Endothelial cell of umbilical vein (primary cell): ENCODE measurements at regions not wholly inside any gene's neighbourhood (a gene's known extent, or its start where the extent isn't known, plus 50 kb on each side); places are given as distances from the start of the nearest gene placed in this dataset.

ENCODE experiments used
- BruUV-seq: library from RNA; stranded (reverse); fragments of 400-500 nt; replicated peaks from 2 replicates; lab custom pipeline; 2021; lab: Mats Ljungman, UMichigan
- CTCF ChIA-PET: fragments of 300-600, 350-600 bp; sonication (Branson Sonifier 250); formaldehyde crosslinking; loops from one replicate; lab custom pipeline; 2021; ENCODE audit warnings: antibody characterized with exemption, inconsistent platforms; lab: Charles Lee
- POLR2A ChIA-PET: fragments of 300-600, 350-600 bp; sonication (Branson Sonifier 250); formaldehyde crosslinking; loops from one replicate; lab custom pipeline; 2021; ENCODE audit warnings: antibody characterized with exemption, inconsistent platforms; lab: Charles Lee
- DNase-seq: peaks from one replicate; pipeline ENCODE4 v3.0.0-alpha.2; 2011; ENCODE audit warnings: low read depth, low spot score
- FAIRE-seq: peaks from 2 replicates; lab custom pipeline; 2011; peaks lifted over from hg19 to GRCh38; lab: Jason Lieb, UNC
- H2AFZ ChIP-seq: 2 replicates; pipeline ENCODE4 v1.6.0; 2012; ENCODE audit warnings: low read depth, low read length, control low read depth, inconsistent platforms
- H3K27ac ChIP-seq: 2 replicates; pipeline ENCODE4 v1.5.1; 2011; ENCODE audit warnings: low read depth, mild to moderate bottlenecking, control low read depth, low read length, moderate library complexity; ENCODE audit not compliant: insufficient read depth
- H3K27me3 ChIP-seq, 2 experiments: 2 replicates each; pipeline versions ENCODE4 v1.6.0 to v1.6.1; 2011; ENCODE audit warnings: low read length in 2 of 2, mixed read lengths in 1 of 2; ENCODE audit not compliant: control insufficient read depth in 2 of 2, insufficient read depth in 2 of 2
- H3K36me3 ChIP-seq, 2 experiments: 2 replicates in 1 of 2; 3 replicates in 1 of 2; pipeline ENCODE4 v1.5.1; 2011; ENCODE audit warnings: low read length in 2 of 2, mild to moderate bottlenecking in 1 of 2, moderate library complexity in 1 of 2; ENCODE audit not compliant: control insufficient read depth in 2 of 2, insufficient read depth in 2 of 2; ENCODE audit errors: extremely low read depth in 1 of 2
- H3K4me1 ChIP-seq: 3 replicates; pipeline ENCODE4 v1.5.1; 2011; ENCODE audit warnings: mild to moderate bottlenecking, low read length; ENCODE audit not compliant: control insufficient read depth, insufficient read depth; ENCODE audit errors: extremely low read depth
- H3K4me2 ChIP-seq: 2 replicates; pipeline ENCODE4 v1.6.1; 2011; ENCODE audit warnings: low read length, control low read depth, mixed read lengths; ENCODE audit not compliant: insufficient read depth
- H3K4me3 ChIP-seq, 3 experiments: fragments of 200-600 bp in 1 of 3; sonication (generic), shearing (Covaris generic) in 1 of 3; replicated peaks in 1 of 3; 2 replicates each; pipeline ENCODE4 v1.5.1; 2011 to 2016; ENCODE audit warnings: control low read depth in 3 of 3, low read length in 3 of 3, mild to moderate bottlenecking in 2 of 3, inconsistent platforms in 1 of 3, low read depth in 1 of 3, moderate library complexity in 1 of 3; ENCODE audit not compliant: insufficient read depth in 1 of 3
- H3K79me2 ChIP-seq: 2 replicates; pipeline ENCODE4 v1.6.0; 2012; ENCODE audit warnings: low read length, inconsistent platforms; ENCODE audit not compliant: control insufficient read depth, insufficient read depth
- H3K9ac ChIP-seq: replicated peaks from 2 replicates; pipeline ENCODE3; 2011; ENCODE audit warnings: low read length, control low read depth; ENCODE audit not compliant: insufficient read depth; ENCODE audit errors: extremely low read depth
- H3K9me1 ChIP-seq: replicated peaks from 3 replicates; pipeline ENCODE4 v1.6.0; 2011; ENCODE audit warnings: mild to moderate bottlenecking, low read length; ENCODE audit not compliant: control insufficient read depth, insufficient read depth; ENCODE audit errors: extremely low read depth
- H3K9me3 ChIP-seq: replicated peaks from 2 replicates; pipeline ENCODE4 v1.5.1; 2012; ENCODE audit warnings: low read length, inconsistent platforms; ENCODE audit not compliant: control insufficient read depth, insufficient read depth
- H4K20me1 ChIP-seq: replicated peaks from 2 replicates; pipeline ENCODE3; 2011; ENCODE audit warnings: mild to moderate bottlenecking, low read length; ENCODE audit not compliant: control insufficient read depth, insufficient read depth; ENCODE audit errors: extremely low read depth
- CTCF ChIP-seq, 2 donors: IDR thresholded peaks; 1 replicate in 1 of 2; 2 replicates in 1 of 2; pipeline ENCODE4 v1.5.1; 2011; ENCODE audit warnings: low read length in 2 of 2, mild to moderate bottlenecking in 2 of 2, moderate library complexity in 2 of 2, control low read depth in 1 of 2, inconsistent platforms in 1 of 2, low read depth in 1 of 2; ENCODE audit not compliant: insufficient read depth in 1 of 2; ENCODE audit errors: extremely low read depth in 1 of 2
- EZH2 ChIP-seq: IDR thresholded peaks from 2 replicates; pipeline ENCODE4 v1.6.1; 2012; ENCODE audit warnings: borderline replicate concordance, low read depth, mild to moderate bottlenecking, moderate library complexity, low read length, inconsistent platforms; ENCODE audit not compliant: severe bottlenecking
- FOS ChIP-seq: IDR thresholded peaks from 2 replicates; pipeline ENCODE4 v1.6.1; 2011; ENCODE audit warnings: mild to moderate bottlenecking, low read length, moderate library complexity, borderline replicate concordance; ENCODE audit not compliant: insufficient read depth
- GATA2 ChIP-seq: IDR thresholded peaks from 2 replicates; pipeline ENCODE4 v1.7.0; 2011; ENCODE audit warnings: low read depth, mild to moderate bottlenecking, moderate library complexity, mixed read lengths, low read length; ENCODE audit not compliant: insufficient read length, insufficient read depth
- JUN ChIP-seq: IDR thresholded peaks from 2 replicates; pipeline ENCODE4 v1.6.1; 2011; ENCODE audit warnings: borderline replicate concordance, low read depth; ENCODE audit not compliant: insufficient read length, insufficient read depth
- MYC ChIP-seq: IDR thresholded peaks from one replicate; pipeline ENCODE4 v1.6.1; 2011; ENCODE audit warnings: mild to moderate bottlenecking, low read depth, low read length
- POLR2A ChIP-seq: IDR thresholded peaks from 2 replicates; pipeline ENCODE4 v1.6.1; 2012; ENCODE audit warnings: low read depth, mild to moderate bottlenecking, control low read depth, low read length
- POLR2AphosphoS5 ChIP-seq: IDR thresholded peaks from 2 replicates; pipeline ENCODE4 v1.6.1; 2012; ENCODE audit warnings: low read depth, mild to moderate bottlenecking, control low read depth, low read length, moderate library complexity; ENCODE audit not compliant: insufficient read depth
- dilution Hi-C: fragments of 300-500 bp; cut with MboI; formaldehyde crosslinking; loops from one replicate; pipeline ENCODE4 v1.15.0; 2019; ENCODE audit warnings: low sequenced_read_pairs; ENCODE audit not compliant: extremely low pct_ligation_motif_present
- intact Hi-C: fragments of 100-400 bp; cut with micrococcal nuclease; formaldehyde crosslinking; loops from one replicate; pipeline ENCODE4 v1.10.0; 2022
- TF ChIP-seq, protein P1 (sequence below): IDR thresholded peaks from 2 replicates; pipeline ENCODE4 v1.6.1; 2011; ENCODE audit not compliant: insufficient read depth, insufficient read length

GRCh38 chr4:121510341-121510874 is 129.6 kb upstream of the QRFPR start:
- ChIA-PET CTCF (no interaction called here), POLR2A (no interaction called here)
- H3K27me3 ChIP-seq = no peaks in the 10 kb centered on the region
- no peak for FAIRE-seq
- no peak overlapping the region for H3K4me3 ChIP-seq
- H3K4me2 ChIP-seq = no peak overlapping the region
- H3K9me1 ChIP-seq = no peaks in the 10 kb centered on the region
- H3K36me3 ChIP-seq = no peaks in the 10 kb centered on the region
- no peaks in the 10 kb centered on the region for H3K4me1 ChIP-seq
- TF ChIP-seq EZH2 (no peak), CTCF (IDR thresholded peaks at IDR 0.05; ENCODE audit: extremely low read depth in 1 of 2, insufficient read depth in 1 of 2, low read depth in 1 of 2, low read length in 2 of 2) (no peak), JUN (no peak), POLR2AphosphoS5 (no peak), MYC (no peak), FOS (no peak), GATA2 (no peak), POLR2A (no peak)
- TF ChIP-seq, protein P1, sequence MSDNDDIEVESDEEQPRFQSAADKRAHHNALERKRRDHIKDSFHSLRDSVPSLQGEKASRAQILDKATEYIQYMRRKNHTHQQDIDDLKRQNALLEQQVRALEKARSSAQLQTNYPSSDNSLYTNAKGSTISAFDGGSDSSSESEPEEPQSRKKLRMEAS = no peak
- dilution Hi-C loops (no loop called here), intact Hi-C loops (no loop called here)
- DNase-seq = no peak
- no TSS peak for BruUV-seq
- no peak overlapping the region for H3K9ac ChIP-seq
- no peak overlapping the region for H2AFZ ChIP-seq
- H4K20me1 ChIP-seq = no peaks in the 10 kb centered on the region
- H3K27ac ChIP-seq = no peak overlapping the region
- H3K9me3 ChIP-seq = no peaks in the 10 kb centered on the region
- no peaks in the 10 kb centered on the region for H3K79me2 ChIP-seq
